ENCODE measurements at regions not wholly inside any gene's neighbourhood (a gene's known extent, or its start where the extent isn't known, plus 50 kb on each side); places are given as distances from the start of the nearest gene placed in this dataset.

DNA sequence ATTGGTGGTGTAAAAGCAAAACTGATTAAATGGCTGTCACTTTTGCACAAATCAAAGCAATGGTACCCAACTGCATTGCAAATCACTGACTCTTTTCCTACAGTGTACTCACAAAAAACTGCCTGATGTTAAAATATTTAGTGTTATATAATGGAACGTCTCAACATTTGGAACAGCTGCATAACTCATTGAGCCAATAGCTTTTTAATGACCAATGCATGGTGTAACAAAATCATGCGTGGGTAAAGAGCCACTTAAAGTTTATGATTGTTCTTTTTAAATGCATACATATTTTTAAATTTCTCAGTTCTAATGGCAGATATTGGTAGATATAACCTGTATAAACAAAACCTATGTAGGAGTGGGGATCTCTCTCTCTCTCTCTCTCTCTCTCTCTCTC lies 204.0 kb upstream of the MPHOSPH6 start:
- TF ChIP-seq POLR2A (IDR thresholded peaks at IDR 0.05; ENCODE audit: low read depth, low read length) (no peak), FOS (IDR thresholded peaks at IDR 0.05; ENCODE audit: borderline replicate concordance, insufficient read depth, low read length) (no peak), MYC (IDR thresholded peaks at IDR 0.05; ENCODE audit: low read depth, low read length) (no peak), JUN (IDR thresholded peaks at IDR 0.05; ENCODE audit: borderline replicate concordance, insufficient read depth, insufficient read length, low read depth) (no peak), EZH2 (IDR thresholded peaks at IDR 0.05; ENCODE audit: borderline replicate concordance, low read depth, low read length, severe bottlenecking) (no peak), POLR2AphosphoS5 (IDR thresholded peaks at IDR 0.05; ENCODE audit: insufficient read depth, low read depth, low read length) (no peak), GATA2 (IDR thresholded peaks at IDR 0.05; ENCODE audit: insufficient read depth, insufficient read length, low read depth, low read length) (no peak)
- TF ChIP-seq, protein P1, sequence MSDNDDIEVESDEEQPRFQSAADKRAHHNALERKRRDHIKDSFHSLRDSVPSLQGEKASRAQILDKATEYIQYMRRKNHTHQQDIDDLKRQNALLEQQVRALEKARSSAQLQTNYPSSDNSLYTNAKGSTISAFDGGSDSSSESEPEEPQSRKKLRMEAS (IDR thresholded peaks at IDR 0.05; ENCODE audit: insufficient read depth, insufficient read length), result no peak
- TF ChIP-seq, protein P2, sequence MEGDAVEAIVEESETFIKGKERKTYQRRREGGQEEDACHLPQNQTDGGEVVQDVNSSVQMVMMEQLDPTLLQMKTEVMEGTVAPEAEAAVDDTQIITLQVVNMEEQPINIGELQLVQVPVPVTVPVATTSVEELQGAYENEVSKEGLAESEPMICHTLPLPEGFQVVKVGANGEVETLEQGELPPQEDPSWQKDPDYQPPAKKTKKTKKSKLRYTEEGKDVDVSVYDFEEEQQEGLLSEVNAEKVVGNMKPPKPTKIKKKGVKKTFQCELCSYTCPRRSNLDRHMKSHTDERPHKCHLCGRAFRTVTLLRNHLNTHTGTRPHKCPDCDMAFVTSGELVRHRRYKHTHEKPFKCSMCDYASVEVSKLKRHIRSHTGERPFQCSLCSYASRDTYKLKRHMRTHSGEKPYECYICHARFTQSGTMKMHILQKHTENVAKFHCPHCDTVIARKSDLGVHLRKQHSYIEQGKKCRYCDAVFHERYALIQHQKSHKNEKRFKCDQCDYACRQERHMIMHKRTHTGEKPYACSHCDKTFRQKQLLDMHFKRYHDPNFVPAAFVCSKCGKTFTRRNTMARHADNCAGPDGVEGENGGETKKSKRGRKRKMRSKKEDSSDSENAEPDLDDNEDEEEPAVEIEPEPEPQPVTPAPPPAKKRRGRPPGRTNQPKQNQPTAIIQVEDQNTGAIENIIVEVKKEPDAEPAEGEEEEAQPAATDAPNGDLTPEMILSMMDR (IDR thresholded peaks at IDR 0.05; ENCODE audit: extremely low read depth in 1 of 2, insufficient read depth in 1 of 2, low read depth in 1 of 2, low read length in 2 of 2), result no peak
- Histone ChIP-seq H3K9me1 (replicated peaks; ENCODE audit: control insufficient read depth, extremely low read depth, insufficient read depth, low read length) (no peaks in the 10 kb centered on the region), H3K27ac (ENCODE audit: insufficient read depth, low read depth, low read length) (no peak overlapping the region), H3K4me2 (ENCODE audit: insufficient read depth, low read length) (no peak overlapping the region), H2AFZ (ENCODE audit: low read depth, low read length) (no peak overlapping the region), H3K79me2 (ENCODE audit: control insufficient read depth, insufficient read depth, low read length) (no peaks in the 10 kb centered on the region), H3K4me1 (ENCODE audit: control insufficient read depth, extremely low read depth, insufficient read depth, low read length) (no peaks in the 10 kb centered on the region), H4K20me1 (replicated peaks; ENCODE audit: control insufficient read depth, extremely low read depth, insufficient read depth, low read length) (no peaks in the 10 kb centered on the region), H3K27me3 (ENCODE audit: control insufficient read depth in 2 of 2, insufficient read depth in 2 of 2, low read length in 2 of 2) (peaks cover 0 to 4% of the 10 kb centered on the region in 2 experiments), H3K9ac (replicated peaks; ENCODE audit: extremely low read depth, insufficient read depth, low read length) (no peak overlapping the region), H3K36me3 (ENCODE audit: control insufficient read depth in 2 of 2, extremely low read depth in 1 of 2, insufficient read depth in 2 of 2, low read length in 2 of 2) (no peaks in the 10 kb centered on the region), H3K4me3 (replicated peaks in 1 of 3; ENCODE audit: insufficient read depth in 1 of 3, low read depth in 1 of 3, low read length in 3 of 3) (no peak overlapping the region), H3K9me3 (replicated peaks; ENCODE audit: control insufficient read depth, insufficient read depth, low read length) (no peaks in the 10 kb centered on the region)
- FAIRE-seq (no peak), DNase-seq (ENCODE audit: low read depth, low spot score) (no peak)
- dilution Hi-C loops (cut with MboI; ENCODE audit: extremely low pct_ligation_motif_present, low sequenced_read_pairs), result no loop called here
- ChIA-PET CTCF (no interaction called here), POLR2A (no interaction called here)
- no TSS peak for BruUV-seq (replicated peaks)
- intact Hi-C loops (cut with micrococcal nuclease), result no loop called here

All from endothelial cell of umbilical vein (primary cell).